GM18502 (cell line): ENCODE measurements at regions not wholly inside any gene's neighbourhood (a gene's known extent, or its start where the extent isn't known, plus 50 kb on each side); places are given as distances from the start of the nearest gene placed in this dataset.
"Not testable (repeated sequence)": the region's sequence is repeated elsewhere in the genome, so short reads cannot be mapped to it uniquely, and the experiment has no call there.

Experiments used
- ATAC-seq: cut with Tn5 transposase; IDR thresholded peaks from one replicate; pipeline ENCODE4 v1.9.1; 2021; ENCODE audit warnings: mild to moderate bottlenecking; ENCODE audit not compliant: unreplicated experiment, poor library complexity

- ATAC-seq = no peak
Measured at GRCh38 chr18:75865639-75866038, 438.1 kb upstream of the SMIM21 start.

GRCh38 chr18:75864816-75865215 lies 437.3 kb upstream of the SMIM21 start:
- no peak for ATAC-seq

GRCh38 chr18:75863696-75864095 lies 436.2 kb upstream of the SMIM21 start:
- no peak for ATAC-seq

- ATAC-seq = no peak
Measured at GRCh38 chr18:75862458-75862857, 435.0 kb upstream of the SMIM21 start.

- no peak for ATAC-seq
Measured at GRCh38 chr18:75860166-75860565, 432.7 kb upstream of the SMIM21 start.

GRCh38 chr18:75859533-75859932 lies 432.0 kb upstream of the SMIM21 start:
- ATAC-seq = no peak

GRCh38 chr18:75858754-75859153 lies 431.3 kb upstream of the SMIM21 start:
- no peak for ATAC-seq

- ATAC-seq = no peak
Measured at GRCh38 chr18:75857558-75857957, 430.1 kb upstream of the SMIM21 start.

- no peak for ATAC-seq
Measured at GRCh38 chr18:75854808-75855207, 427.3 kb upstream of the SMIM21 start.

GRCh38 chr18:75854174-75854573 lies 426.7 kb upstream of the SMIM21 start:
- no peak for ATAC-seq

GRCh38 chr18:75846321-75846720 lies 418.8 kb upstream of the SMIM21 start:
- ATAC-seq = no peak

GRCh38 chr18:75845413-75845812 lies 417.9 kb upstream of the SMIM21 start:
- ATAC-seq = no peak

- ATAC-seq = no peak
Measured at GRCh38 chr18:75844146-75844545, 416.6 kb upstream of the SMIM21 start.

- no peak for ATAC-seq
Measured at GRCh38 chr18:75840131-75840530, 412.6 kb upstream of the SMIM21 start.

GRCh38 chr18:75839686-75840085 lies 412.2 kb upstream of the SMIM21 start:
- ATAC-seq = not testable (repeated sequence)

GRCh38 chr18:75839041-75839440 lies 411.5 kb upstream of the SMIM21 start:
- no peak for ATAC-seq

GRCh38 chr18:75837316-75837715 lies 409.8 kb upstream of the SMIM21 start:
- ATAC-seq = no peak

- no peak for ATAC-seq
Measured at GRCh38 chr18:75836516-75836915, 409.0 kb upstream of the SMIM21 start.

- no peak for ATAC-seq
Measured at GRCh38 chr18:75831960-75832359, 404.5 kb upstream of the SMIM21 start.

GRCh38 chr18:75830828-75831227 lies 403.3 kb upstream of the SMIM21 start:
- ATAC-seq = no peak

- no peak for ATAC-seq
Measured at GRCh38 chr18:75829091-75829490, 401.6 kb upstream of the SMIM21 start.

- no peak for ATAC-seq
Measured at GRCh38 chr18:75828379-75828778, 400.9 kb upstream of the SMIM21 start.

- no peak for ATAC-seq
Measured at GRCh38 chr18:75827751-75828287, 400.3 kb upstream of the SMIM21 start.
